GM04503 (cell line): ENCODE measurements at regions not wholly inside any gene's neighbourhood (a gene's known extent, or its start where the extent isn't known, plus 50 kb on each side); places are given as distances from the start of the nearest gene placed in this dataset.

Source experiments
- DNase-seq: peaks from one replicate; pipeline ENCODE4 v3.0.0-alpha.2; 2012; ENCODE audit warnings: low read depth

GRCh38 chr13:95451656-95452055 lies 100.9 kb upstream of the CLDN10 start:
- no peak for DNase-seq

GRCh38 chr13:95452375-95452774 lies 100.1 kb upstream of the CLDN10 start:
- DNase-seq, result no peak

DNA sequence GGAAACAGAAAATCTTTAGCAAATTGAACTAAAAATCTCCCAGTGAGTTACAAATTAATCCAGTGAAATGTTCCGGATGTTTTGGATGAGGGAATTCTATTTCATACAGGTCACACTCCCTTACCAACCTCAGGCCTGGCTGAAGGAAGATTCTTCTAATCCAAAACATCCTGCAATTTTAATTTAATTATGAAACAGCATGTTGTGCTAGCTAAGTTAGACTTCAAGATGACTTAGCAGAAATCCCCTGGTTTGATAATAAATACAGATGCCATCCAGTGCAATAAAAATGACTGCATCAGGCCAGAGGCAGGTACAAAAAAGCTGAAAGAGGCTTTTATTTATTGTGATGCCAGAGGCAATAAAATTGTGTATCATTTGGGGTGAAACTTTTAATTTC lies 96.7 kb upstream of the CLDN10 start:
- DNase-seq, result no peak

GRCh38 chr13:95456815-95457214 lies 95.7 kb upstream of the CLDN10 start:
- no peak for DNase-seq

DNA sequence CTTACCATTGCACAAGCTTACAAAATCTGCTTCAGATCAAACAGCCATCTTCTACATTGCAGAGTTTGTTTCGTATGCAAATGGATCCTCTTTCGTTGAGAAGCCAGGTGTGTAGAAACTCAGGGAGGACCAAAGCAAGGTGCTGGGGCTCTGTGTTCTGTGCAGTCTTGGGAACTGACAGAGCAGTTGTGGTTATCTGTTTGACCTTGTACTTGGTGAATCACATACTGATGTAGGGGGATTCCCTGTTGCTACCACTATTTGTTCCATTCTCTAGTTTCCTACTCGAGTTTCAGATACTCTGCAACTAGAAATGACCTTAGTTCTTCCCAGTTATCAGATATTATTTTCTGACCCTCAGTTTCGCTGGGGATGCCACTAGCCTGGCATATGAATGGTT lies 95.2 kb upstream of the CLDN10 start:
- DNase-seq, result no peak

DNA sequence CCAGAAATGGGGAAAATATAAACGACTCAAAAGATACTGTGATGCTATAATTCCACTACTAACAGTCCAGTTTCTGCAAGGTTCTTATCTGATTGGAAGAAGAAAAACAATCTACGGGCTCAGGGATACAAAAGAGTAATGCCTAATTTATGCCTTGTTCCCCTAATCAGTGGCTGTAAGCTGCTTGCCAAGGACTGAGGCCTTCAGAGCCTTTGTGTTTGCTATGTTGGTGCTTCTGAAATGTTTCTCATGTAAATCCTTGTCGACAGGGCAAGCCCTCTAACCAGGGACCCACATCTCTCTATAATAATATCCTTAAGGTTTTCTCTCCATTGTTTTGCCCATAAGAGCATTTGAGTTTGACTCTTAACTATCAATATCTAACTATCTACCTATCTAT lies 89.7 kb upstream of the CLDN10 start:
- DNase-seq, result no peak

GRCh38 chr13:95463531-95463930 lies 89.0 kb upstream of the CLDN10 start:
- DNase-seq, result no peak

DNA sequence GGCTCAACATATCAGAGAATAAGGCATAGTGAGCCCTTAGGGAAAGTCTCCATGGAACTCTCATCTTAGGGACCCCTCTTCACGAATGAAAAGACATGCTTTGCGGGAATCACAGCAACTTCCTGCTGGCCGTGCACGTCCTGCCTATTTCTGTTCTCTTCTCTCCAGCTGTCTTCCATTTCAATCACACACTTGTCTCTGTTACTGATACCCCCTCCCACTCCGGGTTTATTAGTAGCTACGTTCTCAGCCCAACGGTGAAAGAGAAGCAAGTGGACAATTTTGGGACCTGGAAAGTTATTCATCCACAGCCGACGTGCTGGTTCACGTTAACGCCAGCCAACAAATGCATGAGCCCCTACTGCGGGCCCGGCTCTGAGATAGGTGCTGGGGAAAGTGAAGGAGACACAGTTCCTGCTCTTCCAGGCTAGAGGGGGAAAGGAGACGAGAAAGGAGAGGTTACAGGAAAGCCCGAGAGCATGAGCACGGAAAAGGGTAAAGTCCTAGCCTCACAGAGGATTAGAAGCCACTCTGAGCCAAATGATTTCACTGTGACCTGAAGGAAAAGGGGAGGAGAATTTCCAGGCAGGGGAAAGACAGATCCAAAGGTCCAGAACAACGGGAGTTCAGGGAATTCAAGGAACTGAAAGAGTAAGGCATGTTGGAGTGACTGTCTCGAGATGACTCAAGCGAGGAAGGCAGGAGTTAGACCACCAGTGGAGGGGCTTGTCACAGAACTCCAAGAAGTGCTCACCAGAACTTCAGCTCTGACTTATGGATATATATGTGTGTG lies 81.8 kb upstream of the CLDN10 start:
- no peak for DNase-seq

DNA sequence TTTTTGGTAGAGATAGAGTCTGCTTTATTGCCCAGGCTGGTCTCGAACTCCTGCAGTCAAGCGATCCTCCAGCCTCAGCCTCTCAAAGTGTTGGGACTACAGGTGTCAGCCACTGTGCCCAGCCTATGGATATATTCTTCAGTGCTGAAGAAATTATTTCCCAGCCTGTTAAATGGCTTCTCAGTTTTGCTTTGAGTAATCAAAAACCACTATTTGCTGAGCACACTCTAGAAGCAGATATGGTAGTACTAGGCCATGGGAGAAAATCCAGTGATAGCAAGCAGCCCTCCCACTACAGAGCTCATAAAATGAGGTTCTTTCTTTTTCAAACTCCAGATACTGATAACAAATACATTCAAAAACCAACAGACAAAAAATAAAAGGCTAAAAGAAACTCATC lies 80.6 kb upstream of the CLDN10 start:
- no peak for DNase-seq

DNA sequence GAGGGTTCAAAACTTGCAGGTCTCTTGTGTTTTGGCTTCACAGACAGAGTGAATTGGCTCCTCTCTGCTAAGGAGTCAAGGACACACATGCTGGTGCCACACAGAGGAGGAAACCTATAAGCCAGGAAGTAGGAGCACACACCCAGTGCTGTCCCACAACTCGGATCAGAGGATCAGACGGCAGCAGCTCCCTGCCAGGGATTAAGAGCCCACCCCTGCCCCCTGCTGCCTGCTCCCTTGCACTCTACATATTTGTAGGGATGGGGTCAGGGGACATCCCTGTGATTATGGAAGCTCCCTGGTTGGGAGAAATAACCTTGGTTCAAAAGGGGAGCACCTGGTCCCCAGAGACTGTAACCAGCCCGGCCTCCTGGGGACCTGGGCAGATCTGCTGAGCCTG lies 77.5 kb upstream of the CLDN10 start:
- DNase-seq, result no peak

- DNase-seq, result no peak
Observed at GRCh38 chr13:95477187-95477586, 75.3 kb upstream of the CLDN10 start.

GRCh38 chr13:95479731-95480130 lies 72.8 kb upstream of the CLDN10 start:
- no peak for DNase-seq

- no peak for DNase-seq
Observed at GRCh38 chr13:95480131-95480545, 72.4 kb upstream of the CLDN10 start.

DNA sequence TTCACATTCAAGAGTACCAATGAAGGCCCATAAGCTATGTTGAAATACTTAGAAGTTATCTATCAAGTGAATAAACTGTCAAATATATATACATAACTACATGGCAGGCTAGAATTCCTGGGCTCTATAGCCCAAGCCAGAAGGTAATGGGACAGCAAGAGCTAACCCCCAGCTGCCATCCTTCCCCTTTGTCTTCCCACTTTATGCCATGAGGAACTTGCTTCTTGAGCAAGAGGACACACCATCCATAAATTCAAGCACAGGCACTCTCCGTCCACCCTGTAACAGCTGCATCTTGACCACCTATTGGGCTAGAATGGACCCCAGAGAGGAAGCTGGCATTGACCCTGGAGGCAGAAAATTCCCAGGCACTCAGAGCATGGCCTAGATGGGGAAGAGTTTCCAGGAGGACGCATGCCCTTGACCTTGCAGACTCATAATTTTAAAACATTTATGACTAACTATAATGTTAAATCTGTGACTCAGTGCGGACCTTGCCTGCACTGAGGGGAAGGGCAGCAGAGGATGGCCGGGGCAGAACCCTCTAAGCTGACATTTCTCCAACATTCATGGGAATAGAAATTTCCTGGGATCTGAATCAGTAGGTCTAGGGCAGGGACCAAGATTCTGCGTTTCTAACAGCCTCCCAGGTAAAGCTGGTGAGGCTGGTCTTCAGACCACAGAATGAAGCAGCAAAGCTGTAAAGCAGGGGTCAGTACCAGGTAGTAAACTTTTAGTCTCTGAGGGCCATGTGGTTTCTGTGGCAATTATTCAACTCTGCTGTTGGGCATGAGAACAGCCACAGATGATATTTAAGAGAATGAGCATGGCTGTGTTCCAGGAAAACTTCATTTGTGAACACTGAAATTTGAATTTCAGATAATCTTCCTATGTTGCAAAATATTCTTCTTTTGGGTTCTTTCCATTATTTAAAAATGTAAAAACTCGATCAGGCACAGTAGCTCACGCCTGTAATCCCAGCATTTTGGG lies 71.4 kb upstream of the CLDN10 start:
- DNase-seq, result no peak

GRCh38 chr13:95484052-95484451 lies 68.5 kb upstream of the CLDN10 start:
- no peak for DNase-seq

DNA sequence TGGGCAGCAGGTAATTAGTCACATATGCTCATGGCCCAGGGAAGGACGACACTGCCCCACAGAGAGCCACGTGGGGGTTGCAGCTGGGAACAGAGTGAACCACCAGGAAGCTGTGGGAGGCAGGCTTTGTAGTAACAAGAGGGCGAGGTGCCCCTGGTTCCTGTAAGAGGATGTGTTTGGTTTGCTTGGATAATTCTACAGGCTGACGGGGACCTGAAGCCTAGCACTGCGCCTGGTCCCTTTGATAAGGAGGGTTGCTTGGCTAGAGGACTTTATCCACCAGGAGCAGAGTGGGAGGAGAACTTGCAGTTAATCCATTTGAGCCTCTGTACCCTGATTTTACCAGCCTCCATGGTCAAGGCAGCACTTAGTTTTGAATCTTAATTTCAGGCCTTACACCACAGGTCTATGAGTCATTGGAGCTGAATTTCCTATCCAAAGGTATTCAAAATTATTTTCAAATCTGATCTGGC lies 67.4 kb upstream of the CLDN10 start:
- no peak for DNase-seq

GRCh38 chr13:95485518-95486144 lies 66.9 kb upstream of the CLDN10 start:
- no peak for DNase-seq

- DNase-seq, result no peak
Observed at GRCh38 chr13:95492044-95492801, 60.3 kb upstream of the CLDN10 start.

DNA sequence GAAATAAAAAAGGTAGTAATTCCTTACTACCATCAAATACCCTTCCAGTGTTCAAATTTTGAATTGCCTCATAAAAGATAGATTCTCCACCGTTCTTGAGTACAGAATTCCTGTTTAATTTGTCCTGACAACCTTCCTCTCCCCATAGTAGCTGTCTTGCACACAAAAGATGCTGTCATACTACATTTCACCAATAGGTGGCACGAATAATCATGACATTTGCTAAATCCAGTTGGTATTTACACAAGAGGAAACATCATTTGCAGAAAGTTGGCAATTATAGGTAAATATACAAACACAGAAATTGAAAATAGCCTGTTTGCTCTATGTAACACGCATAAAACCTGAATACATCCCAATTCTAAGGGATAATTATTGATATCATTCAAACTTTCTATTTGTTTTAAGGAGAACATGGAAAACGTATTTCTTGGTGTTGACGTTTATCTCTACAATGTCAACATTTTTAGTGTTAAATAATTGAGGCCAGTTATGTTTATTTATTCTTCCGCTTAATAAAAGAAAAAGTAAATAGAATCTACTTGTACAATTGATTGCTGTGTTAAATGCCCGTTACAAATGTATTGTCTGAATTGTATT lies 58.3 kb upstream of the CLDN10 start:
- DNase-seq, result no peak

DNA sequence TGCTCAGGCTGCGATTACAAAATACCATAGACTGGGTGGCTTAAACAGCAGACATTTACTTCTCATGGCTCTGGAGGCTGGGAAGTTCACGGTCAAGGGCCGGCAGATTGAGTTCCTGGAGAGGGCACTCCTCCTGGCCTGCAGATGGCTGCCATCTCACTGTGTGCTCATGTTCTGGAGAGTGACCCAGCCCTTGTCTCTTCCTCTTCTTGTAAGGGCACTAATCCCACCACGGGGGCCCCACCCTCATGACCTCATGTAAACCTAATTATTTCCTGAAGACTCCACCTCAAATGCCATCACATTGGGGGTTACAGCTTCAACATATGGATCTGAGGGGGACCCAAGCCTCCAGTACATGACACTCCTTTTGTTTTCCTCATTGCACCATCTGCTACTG lies 56.0 kb upstream of the CLDN10 start:
- DNase-seq, result no peak

DNA sequence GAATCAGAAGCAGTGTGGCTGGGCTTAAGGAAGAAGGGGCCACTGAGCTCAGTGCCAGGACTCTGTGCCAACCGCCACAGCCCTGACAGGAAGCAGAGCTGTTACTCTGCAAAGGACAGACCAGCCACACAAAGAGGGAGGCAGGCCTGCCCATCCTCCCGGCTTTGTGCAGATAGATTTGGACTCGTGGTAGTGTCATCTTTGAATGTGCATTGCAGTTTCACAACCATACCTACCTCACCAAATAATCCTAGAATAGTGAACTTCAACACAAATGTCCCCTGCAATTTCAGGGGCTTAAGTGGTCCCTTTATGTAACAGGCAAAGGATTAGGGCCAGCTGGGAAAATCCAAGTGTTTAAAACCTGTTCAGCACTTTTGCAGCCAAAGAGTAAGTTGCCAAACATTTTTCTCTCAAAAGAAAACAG lies 55.1 kb upstream of the CLDN10 start:
- DNase-seq, result no peak
